ENCODE measurements at regions not wholly inside any gene's neighbourhood (a gene's known extent, or its start where the extent isn't known, plus 50 kb on each side); places are given as distances from the start of the nearest gene placed in this dataset.

- TF ChIP-seq CTCF (IDR thresholded peaks at IDR 0.05) (no peak), POLR2A (IDR thresholded peaks at IDR 0.05) (no peak)
These were observed 584.4 kb downstream of the TCERG1L start for GRCh38 chr10:130726996-130727725.

Measured in Peyer's patch (tissue), 4 donors.